Neural cell (in vitro differentiated cells): ENCODE measurements at regions not wholly inside any gene's neighbourhood (a gene's known extent, or its start where the extent isn't known, plus 50 kb on each side); places are given as distances from the start of the nearest gene placed in this dataset.

Experiments used
- H2AFZ ChIP-seq: fragments of 200-600, 300-800 bp; sonication (generic), shearing (Covaris generic); 2 replicates; pipeline ENCODE4 v1.6.0; 2014; ENCODE audit warnings: low read depth, mild to moderate bottlenecking, antibody characterized with exemption, low read length, moderate library complexity
- H3F3A ChIP-seq: fragments of 200-600 bp; shearing (Covaris generic); 2 replicates; pipeline ENCODE4 v1.6.1; 2016; ENCODE audit warnings: mild to moderate bottlenecking, moderate library complexity, mixed read lengths, antibody characterized with exemption, low read length; ENCODE audit not compliant: insufficient read depth, poor library complexity, severe bottlenecking
- H3K27ac ChIP-seq: fragments of 200-600, 300-800 bp; sonication (generic), shearing (Covaris generic); 2 replicates; pipeline ENCODE4 v1.5.1; 2014; ENCODE audit warnings: mild to moderate bottlenecking, low read length, moderate library complexity
- H3K27me3 ChIP-seq: fragments of 300-800, 200-600 bp; sonication (generic), shearing (Covaris generic); 2 replicates; pipeline ENCODE4 v1.6.0; 2014; ENCODE audit warnings: mild to moderate bottlenecking, low read depth, low read length, moderate library complexity; ENCODE audit not compliant: insufficient read depth
- H3K36me3 ChIP-seq: fragments of 300-800, 200-600 bp; sonication (generic), shearing (Covaris generic); 2 replicates; pipeline ENCODE4 v1.5.1; 2014; ENCODE audit warnings: mild to moderate bottlenecking, antibody characterized with exemption, low read length, moderate library complexity; ENCODE audit not compliant: insufficient read depth
- H3K4me2 ChIP-seq: fragments of 300-800, 200-600 bp; sonication (generic), shearing (Covaris generic); 2 replicates; pipeline ENCODE4 v1.6.0; 2014; ENCODE audit warnings: mild to moderate bottlenecking, low read length
- H3K4me3 ChIP-seq: fragments of 300-800, 200-600 bp; sonication (generic), shearing (Covaris generic); 2 replicates; pipeline ENCODE4 v1.5.1; 2014; ENCODE audit warnings: mild to moderate bottlenecking, low read length, moderate library complexity
- H3K79me2 ChIP-seq: fragments of 200-600 bp; shearing (Covaris generic); replicated peaks from 2 replicates; pipeline ENCODE4 v1.6.0; 2014; ENCODE audit warnings: mild to moderate bottlenecking, low read length, moderate library complexity; ENCODE audit not compliant: insufficient read depth
- H3K9ac ChIP-seq: fragments of 300-800, 200-600 bp; sonication (generic), shearing (Covaris generic); 2 replicates; pipeline ENCODE4 v1.6.1; 2016; ENCODE audit warnings: mild to moderate bottlenecking, low read length, mixed read lengths
- H3K9me2 ChIP-seq: fragments of 200-600 bp; shearing (Covaris generic); 2 replicates; pipeline ENCODE4 v1.6.1; 2016; ENCODE audit warnings: mild to moderate bottlenecking, low read length, mixed read lengths; ENCODE audit not compliant: insufficient read depth
- H3K9me3 ChIP-seq: fragments of 200-600, 300-800 bp; sonication (generic), shearing (Covaris generic); 2 replicates; pipeline ENCODE4 v1.6.1; 2016; ENCODE audit warnings: mild to moderate bottlenecking, mixed run types, low read length, moderate library complexity, mixed read lengths
- H4K20me1 ChIP-seq: fragments of 200-600 bp; shearing (Covaris generic); 2 replicates; pipeline ENCODE4 v1.6.1; 2016; ENCODE audit warnings: mild to moderate bottlenecking, mixed run types; ENCODE audit not compliant: insufficient read depth
- EP300 ChIP-seq: fragments of 450-650 bp; conservative IDR thresholded peaks from 2 replicates; pipeline ENCODE4 v1.6.1; 2014; ENCODE audit warnings: antibody characterized with exemption, mild to moderate bottlenecking, moderate library complexity; ENCODE audit not compliant: poor library complexity, severe bottlenecking
- EZH2 ChIP-seq: fragments of 200-600, 300-800 bp; shearing (Covaris generic), sonication (generic); IDR thresholded peaks from 2 replicates; pipeline ENCODE4 v1.6.1; 2014; ENCODE audit warnings: antibody characterized with exemption, low read length, borderline replicate concordance, mild to moderate bottlenecking; ENCODE audit not compliant: insufficient read depth, poor library complexity, severe bottlenecking
- MXI1 ChIP-seq: fragments of 450-650 bp; conservative IDR thresholded peaks from 2 replicates; pipeline ENCODE4 v1.6.1; 2014; ENCODE audit warnings: antibody characterized with exemption, mild to moderate bottlenecking; ENCODE audit not compliant: poor library complexity, severe bottlenecking
- POLR2AphosphoS5 ChIP-seq: IDR thresholded peaks from 2 replicates; pipeline ENCODE4 v1.6.1; 2012
- RAD21 ChIP-seq: fragments of 450-650 bp; conservative IDR thresholded peaks from 2 replicates; pipeline ENCODE4 v1.6.1; 2014; ENCODE audit warnings: antibody characterized with exemption, mild to moderate bottlenecking, moderate library complexity
- SMC3 ChIP-seq: fragments of 450-650 bp; conservative IDR thresholded peaks from 2 replicates; pipeline ENCODE4 v1.6.1; 2014; ENCODE audit warnings: antibody characterized with exemption, mild to moderate bottlenecking, moderate library complexity; ENCODE audit not compliant: poor library complexity
- TAF1 ChIP-seq: IDR thresholded peaks from 2 replicates; pipeline ENCODE4 v1.6.1; 2012; ENCODE audit warnings: low read depth
- TF ChIP-seq, protein P1 (sequence below): fragments of 450-650 bp; IDR thresholded peaks from 2 replicates; pipeline ENCODE4 v1.5.1; 2014; ENCODE audit warnings: antibody characterized with exemption, mild to moderate bottlenecking, moderate library complexity; ENCODE audit not compliant: poor library complexity, severe bottlenecking
- TF ChIP-seq, protein P2 (sequence below): IDR thresholded peaks from 2 replicates; pipeline ENCODE4 v1.6.1; 2012; ENCODE audit warnings: borderline replicate concordance

DNA sequence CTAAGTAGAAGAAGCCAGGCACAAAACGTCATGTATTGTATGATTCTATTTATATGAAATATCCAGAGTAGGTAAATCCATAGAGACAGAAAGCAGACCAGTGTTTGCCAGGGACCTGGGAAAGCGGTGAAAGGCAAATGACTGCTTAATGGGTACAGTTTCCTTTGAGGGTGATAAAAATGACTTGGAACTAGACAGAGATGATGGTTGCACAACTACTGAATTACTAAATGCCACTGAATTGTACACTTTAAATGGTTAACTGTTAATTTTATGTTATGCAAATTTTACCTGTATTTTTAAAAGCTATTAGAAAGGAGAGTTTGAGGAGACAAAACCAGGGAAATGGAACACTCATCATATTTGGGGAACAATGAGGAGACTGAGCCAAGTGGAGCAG lies 61.8 kb upstream of the USP47 start:
- Histone ChIP-seq H3K27me3 (no peaks in the 10 kb centered on the region), H3K4me3 (no peak overlapping the region)

GRCh38 chr11:11777897-11778296 lies 63.9 kb upstream of the USP47 start:
- no peaks in the 10 kb centered on the region for H3K79me2 ChIP-seq
- H3K9me3 ChIP-seq, result no peaks in the 10 kb centered on the region
- H3K4me3 ChIP-seq, result no peak overlapping the region
- no peak overlapping the region for H3K27ac ChIP-seq
- no peaks in the 10 kb centered on the region for H3F3A ChIP-seq
- H3K36me3 ChIP-seq, result no peaks in the 10 kb centered on the region
- H4K20me1 ChIP-seq, result no peaks in the 10 kb centered on the region
- no peak overlapping the region for H2AFZ ChIP-seq
- H3K9ac ChIP-seq, result no peak overlapping the region
- TF ChIP-seq EZH2 (no peak), TAF1 (no peak), RAD21 (no peak), EP300 (no peak), SMC3 (no peak), MXI1 (no peak), POLR2AphosphoS5 (no peak)
- TF ChIP-seq, protein P1, sequence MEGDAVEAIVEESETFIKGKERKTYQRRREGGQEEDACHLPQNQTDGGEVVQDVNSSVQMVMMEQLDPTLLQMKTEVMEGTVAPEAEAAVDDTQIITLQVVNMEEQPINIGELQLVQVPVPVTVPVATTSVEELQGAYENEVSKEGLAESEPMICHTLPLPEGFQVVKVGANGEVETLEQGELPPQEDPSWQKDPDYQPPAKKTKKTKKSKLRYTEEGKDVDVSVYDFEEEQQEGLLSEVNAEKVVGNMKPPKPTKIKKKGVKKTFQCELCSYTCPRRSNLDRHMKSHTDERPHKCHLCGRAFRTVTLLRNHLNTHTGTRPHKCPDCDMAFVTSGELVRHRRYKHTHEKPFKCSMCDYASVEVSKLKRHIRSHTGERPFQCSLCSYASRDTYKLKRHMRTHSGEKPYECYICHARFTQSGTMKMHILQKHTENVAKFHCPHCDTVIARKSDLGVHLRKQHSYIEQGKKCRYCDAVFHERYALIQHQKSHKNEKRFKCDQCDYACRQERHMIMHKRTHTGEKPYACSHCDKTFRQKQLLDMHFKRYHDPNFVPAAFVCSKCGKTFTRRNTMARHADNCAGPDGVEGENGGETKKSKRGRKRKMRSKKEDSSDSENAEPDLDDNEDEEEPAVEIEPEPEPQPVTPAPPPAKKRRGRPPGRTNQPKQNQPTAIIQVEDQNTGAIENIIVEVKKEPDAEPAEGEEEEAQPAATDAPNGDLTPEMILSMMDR, result no peak
- H3K27me3 ChIP-seq, result no peaks in the 10 kb centered on the region
- H3K9me2 ChIP-seq, result no peaks in the 10 kb centered on the region
- H3K4me2 ChIP-seq, result no peak overlapping the region

More for the DNA sequence above, 61.8 kb upstream of the USP47 start:
- Histone ChIP-seq H3K36me3 (no peaks in the 10 kb centered on the region), H3F3A (no peaks in the 10 kb centered on the region), H2AFZ (no peak overlapping the region), H3K9ac (no peak overlapping the region), H3K27ac (no peak overlapping the region), H3K9me2 (no peaks in the 10 kb centered on the region), H3K4me2 (no peak overlapping the region), H3K79me2 (no peaks in the 10 kb centered on the region), H4K20me1 (no peaks in the 10 kb centered on the region), H3K9me3 (no peaks in the 10 kb centered on the region)
- TF ChIP-seq, protein P2, sequence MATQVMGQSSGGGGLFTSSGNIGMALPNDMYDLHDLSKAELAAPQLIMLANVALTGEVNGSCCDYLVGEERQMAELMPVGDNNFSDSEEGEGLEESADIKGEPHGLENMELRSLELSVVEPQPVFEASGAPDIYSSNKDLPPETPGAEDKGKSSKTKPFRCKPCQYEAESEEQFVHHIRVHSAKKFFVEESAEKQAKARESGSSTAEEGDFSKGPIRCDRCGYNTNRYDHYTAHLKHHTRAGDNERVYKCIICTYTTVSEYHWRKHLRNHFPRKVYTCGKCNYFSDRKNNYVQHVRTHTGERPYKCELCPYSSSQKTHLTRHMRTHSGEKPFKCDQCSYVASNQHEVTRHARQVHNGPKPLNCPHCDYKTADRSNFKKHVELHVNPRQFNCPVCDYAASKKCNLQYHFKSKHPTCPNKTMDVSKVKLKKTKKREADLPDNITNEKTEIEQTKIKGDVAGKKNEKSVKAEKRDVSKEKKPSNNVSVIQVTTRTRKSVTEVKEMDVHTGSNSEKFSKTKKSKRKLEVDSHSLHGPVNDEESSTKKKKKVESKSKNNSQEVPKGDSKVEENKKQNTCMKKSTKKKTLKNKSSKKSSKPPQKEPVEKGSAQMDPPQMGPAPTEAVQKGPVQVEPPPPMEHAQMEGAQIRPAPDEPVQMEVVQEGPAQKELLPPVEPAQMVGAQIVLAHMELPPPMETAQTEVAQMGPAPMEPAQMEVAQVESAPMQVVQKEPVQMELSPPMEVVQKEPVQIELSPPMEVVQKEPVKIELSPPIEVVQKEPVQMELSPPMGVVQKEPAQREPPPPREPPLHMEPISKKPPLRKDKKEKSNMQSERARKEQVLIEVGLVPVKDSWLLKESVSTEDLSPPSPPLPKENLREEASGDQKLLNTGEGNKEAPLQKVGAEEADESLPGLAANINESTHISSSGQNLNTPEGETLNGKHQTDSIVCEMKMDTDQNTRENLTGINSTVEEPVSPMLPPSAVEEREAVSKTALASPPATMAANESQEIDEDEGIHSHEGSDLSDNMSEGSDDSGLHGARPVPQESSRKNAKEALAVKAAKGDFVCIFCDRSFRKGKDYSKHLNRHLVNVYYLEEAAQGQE, result no peak
- TF ChIP-seq MXI1, result no peak
- no peak for TF ChIP-seq RAD21
- TF ChIP-seq TAF1, result no peak
- TF ChIP-seq EP300, result no peak
- TF ChIP-seq SMC3, result no peak
- TF ChIP-seq, protein P1, result no peak
- no peak for TF ChIP-seq POLR2AphosphoS5
- TF ChIP-seq EZH2, result no peak
